Fibroblast of peridontal ligament (primary cell): ENCODE measurements at regions not wholly inside any gene's neighbourhood (a gene's known extent, or its start where the extent isn't known, plus 50 kb on each side); places are given as distances from the start of the nearest gene placed in this dataset.

Experiments
- DNase-seq: peaks from one replicate; pipeline ENCODE4 v3.0.0-alpha.2; 2010; ENCODE audit errors: extremely low read depth

- peak; percentile 44 for DNase-seq
These were observed 80.8 kb upstream of the CERS6 start for GRCh38 chr2:168375195-168375798.

GRCh38 chr2:168378960-168379669, 77.0 kb upstream of the CERS6 start:
- DNase-seq, result no peak

- DNase-seq, result no peak
These were observed 75.6 kb upstream of the CERS6 start for GRCh38 chr2:168380500-168380899.

GRCh38 chr2:168392024-168392423, 64.0 kb upstream of the CERS6 start:
- no peak for DNase-seq

GRCh38 chr2:168392797-168393196, 63.3 kb upstream of the CERS6 start:
- no peak for DNase-seq

- DNase-seq, result no peak
These were observed 61.8 kb upstream of the CERS6 start for GRCh38 chr2:168394262-168394661.

- no peak for DNase-seq
These were observed 59.9 kb upstream of the CERS6 start for GRCh38 chr2:168396131-168396530.

GRCh38 chr2:168397629-168398028, 58.4 kb upstream of the CERS6 start:
- no peak for DNase-seq

- DNase-seq, result no peak
These were observed 55.0 kb upstream of the CERS6 start for GRCh38 chr2:168401048-168401556.

GRCh38 chr2:168401771-168402170, 54.3 kb upstream of the CERS6 start:
- DNase-seq, result no peak

GRCh38 chr2:168402531-168402930, 53.5 kb upstream of the CERS6 start:
- no peak for DNase-seq

- no peak for DNase-seq
These were observed 52.3 kb upstream of the CERS6 start for GRCh38 chr2:168403736-168404135.

- DNase-seq, result no peak
These were observed 51.3 kb upstream of the CERS6 start for GRCh38 chr2:168404764-168405163.
